Liver (tissue), 8 donors: ENCODE measurements at regions not wholly inside any gene's neighbourhood (a gene's known extent, or its start where the extent isn't known, plus 50 kb on each side); places are given as distances from the start of the nearest gene placed in this dataset.

Experiments used
- DNase-seq: peaks from one replicate; pipeline ENCODE4 v3.0.0-alpha.2; 2017; ENCODE audit warnings: low spot score
- H3K27ac ChIP-seq, 2 donors: one replicate each; pipeline ENCODE4 v1.7.0; 2013; ENCODE audit warnings: inconsistent platforms in 2 of 2, low read length in 2 of 2, control low read depth in 1 of 2, low read depth in 1 of 2, mild to moderate bottlenecking in 1 of 2
- H3K27me3 ChIP-seq, 4 donors: one replicate each; pipeline versions ENCODE4 v1.6.1 to v1.7.0; 2013; ENCODE audit warnings: low read length in 3 of 4, inconsistent platforms in 1 of 4, mild to moderate bottlenecking in 1 of 4, moderate library complexity in 1 of 4; ENCODE audit not compliant: control insufficient read depth in 4 of 4, insufficient read depth in 4 of 4
- H3K36me3 ChIP-seq, 4 donors: one replicate each; pipeline versions ENCODE4 v1.6.1 to v1.7.0; 2013; ENCODE audit warnings: low read length in 3 of 4, mild to moderate bottlenecking in 3 of 4, low read depth in 1 of 4, moderate library complexity in 1 of 4; ENCODE audit not compliant: control insufficient read depth in 4 of 4, insufficient read depth in 3 of 4
- H3K4me1 ChIP-seq, 4 donors: one replicate each; pipeline versions ENCODE4 v1.6.1 to v1.7.0; 2013; ENCODE audit warnings: low read length in 3 of 4, mild to moderate bottlenecking in 3 of 4, moderate library complexity in 1 of 4; ENCODE audit not compliant: control insufficient read depth in 4 of 4, insufficient read depth in 4 of 4
- H3K4me3 ChIP-seq, 3 donors: one replicate each; pipeline versions ENCODE4 v1.6.1 to v1.7.0; 2013; ENCODE audit warnings: low read length in 3 of 3, control low read depth in 1 of 3, low read depth in 1 of 3, mild to moderate bottlenecking in 1 of 3
- H3K9ac ChIP-seq, 2 donors: one replicate each; pipeline ENCODE4 v1.7.0; 2013; ENCODE audit warnings: low read length in 2 of 2, mild to moderate bottlenecking in 2 of 2, moderate library complexity in 2 of 2, control low read depth in 1 of 2, low read depth in 1 of 2
- H3K9me3 ChIP-seq, 4 donors: one replicate each; pipeline versions ENCODE4 v1.6.1 to v1.7.0; 2013; ENCODE audit warnings: low read length in 3 of 4; ENCODE audit not compliant: control insufficient read depth in 4 of 4
- EGR1 ChIP-seq, 2 donors: IDR thresholded peaks; 2 replicates each; pipeline ENCODE4 v1.6.1; 2016 to 2018; ENCODE audit warnings: antibody characterized with exemption in 2 of 2, low read depth in 2 of 2
- FOXA1 ChIP-seq: IDR thresholded peaks from 2 replicates; pipeline ENCODE4 v1.6.1; 2016; ENCODE audit warnings: antibody characterized with exemption
- FOXA2 ChIP-seq: IDR thresholded peaks from 2 replicates; pipeline ENCODE4 v1.6.1; 2016; ENCODE audit warnings: antibody characterized with exemption
- GABPA ChIP-seq, 2 donors: IDR thresholded peaks in 1 of 2; conservative IDR thresholded peaks in 1 of 2; 2 replicates each; pipeline ENCODE4 v1.6.1; 2016; ENCODE audit warnings: antibody characterized with exemption in 2 of 2, mild to moderate bottlenecking in 1 of 2, moderate library complexity in 1 of 2
- HNF4A ChIP-seq, 2 donors: conservative IDR thresholded peaks; 2 replicates each; pipeline ENCODE4 v1.6.1; 2016; ENCODE audit warnings: antibody characterized with exemption in 2 of 2, mild to moderate bottlenecking in 2 of 2
- HNF4G ChIP-seq: IDR thresholded peaks from 2 replicates; pipeline ENCODE4 v1.6.1; 2016; ENCODE audit warnings: antibody characterized with exemption
- JUND ChIP-seq, 2 donors: IDR thresholded peaks; 2 replicates each; pipeline ENCODE4 v1.6.1; 2016; ENCODE audit warnings: antibody characterized with exemption in 2 of 2
- NR2F2 ChIP-seq: IDR thresholded peaks from 2 replicates; pipeline ENCODE4 v1.6.1; 2016; ENCODE audit warnings: antibody characterized with exemption
- RAD21 ChIP-seq, 2 donors: IDR thresholded peaks; 2 replicates each; pipeline ENCODE4 v1.6.1; 2016; ENCODE audit warnings: antibody characterized with exemption in 2 of 2, mild to moderate bottlenecking in 2 of 2
- RXRA ChIP-seq, 2 donors: IDR thresholded peaks; 2 replicates each; pipeline ENCODE4 v1.6.1; 2017 to 2018; ENCODE audit warnings: antibody characterized with exemption in 2 of 2, mild to moderate bottlenecking in 1 of 2
- SP1 ChIP-seq: IDR thresholded peaks from 2 replicates; pipeline ENCODE4 v1.6.1; 2018; ENCODE audit warnings: antibody characterized with exemption, mild to moderate bottlenecking
- TAF1 ChIP-seq: conservative IDR thresholded peaks from 2 replicates; pipeline ENCODE4 v1.6.1; 2016; ENCODE audit warnings: antibody characterized with exemption, mild to moderate bottlenecking
- YY1 ChIP-seq: IDR thresholded peaks from 2 replicates; pipeline ENCODE4 v1.6.1; 2016; ENCODE audit warnings: antibody characterized with exemption, mild to moderate bottlenecking
- WGBS: extraction: QIAGEN DNeasy Blood & Tissue Kit; methylation state at CpG from one replicate; pipeline ENCODE4 v1.1.7; 2013; 5-methylcytosine and 5-hydroxymethylcytosine counted together
- TF ChIP-seq, protein P1 (sequence below): IDR thresholded peaks from 2 replicates; pipeline ENCODE4 v1.6.1; 2016; ENCODE audit warnings: antibody characterized with exemption
- TF ChIP-seq, protein P2 (sequence below): IDR thresholded peaks from 2 replicates; pipeline ENCODE4 v1.6.1; 2016; ENCODE audit warnings: antibody characterized with exemption, mild to moderate bottlenecking
- TF ChIP-seq, protein P3 (sequence below): IDR thresholded peaks from 2 replicates; pipeline ENCODE4 v1.6.1; 2016; ENCODE audit warnings: antibody characterized with exemption
- TF ChIP-seq, protein P4 (sequence below): IDR thresholded peaks from 2 replicates; pipeline ENCODE4 v1.6.1; 2016; ENCODE audit warnings: antibody characterized with exemption
- TF ChIP-seq, protein P5 (sequence below): fragments of 150-350 bp; IDR thresholded peaks from 2 replicates; pipeline ENCODE4 v1.5.1; 2017; ENCODE audit warnings: improper control_type of control experiment, low read depth, low read length; ENCODE audit not compliant: missing input control
- donor health status: healthy.
- donor health status: healthy.
- donor health status: healthy.
- donor health status: healthy.
- donor health status: healthy.

DNA sequence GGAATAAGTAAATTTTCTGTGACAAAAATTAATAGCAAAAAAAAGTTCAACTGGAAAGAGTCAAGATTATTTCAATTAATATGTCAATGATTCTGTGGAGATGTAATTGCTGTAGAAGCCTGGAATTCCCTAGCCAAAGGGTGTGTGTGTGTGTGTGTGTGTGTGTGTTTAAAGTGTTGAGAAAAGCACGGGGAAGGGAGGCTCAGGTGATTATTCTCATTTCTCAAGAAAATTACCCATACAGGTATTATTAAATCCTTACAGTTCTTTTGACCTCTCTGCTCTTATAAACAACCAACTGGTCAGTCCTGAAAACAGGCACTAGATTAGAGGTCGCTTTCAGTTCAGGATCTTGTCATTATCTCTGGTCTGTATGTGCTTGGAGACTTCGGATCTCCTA is 129.3 kb upstream of the SASH1 start:
- Histone ChIP-seq H3K4me3 (no peak overlapping the region), H3K36me3 (no peaks in the 10 kb centered on the region), H3K4me1 (peaks cover under 1 to 3% (median 1%) of the 10 kb centered on the region in 4 donors), H3K9ac (no peak overlapping the region), H3K9me3 (no peaks in the 10 kb centered on the region), H3K27me3 (no peaks in the 10 kb centered on the region), H3K27ac (no peak overlapping the region)
- WGBS, result 80% methylated on average over 3 of the region's 3 CpGs
- no peak for DNase-seq
- TF ChIP-seq, protein P1, sequence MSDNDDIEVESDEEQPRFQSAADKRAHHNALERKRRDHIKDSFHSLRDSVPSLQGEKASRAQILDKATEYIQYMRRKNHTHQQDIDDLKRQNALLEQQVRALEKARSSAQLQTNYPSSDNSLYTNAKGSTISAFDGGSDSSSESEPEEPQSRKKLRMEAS, result no peak
- TF ChIP-seq GABPA (IDR thresholded peaks at IDR 0.05 in 1 of 2, conservative IDR thresholded peaks at IDR 0.05 in 1 of 2), result no peak
- no peak for TF ChIP-seq JUND (IDR thresholded peaks at IDR 0.05)
- TF ChIP-seq NR2F2, result no peak

DNA sequence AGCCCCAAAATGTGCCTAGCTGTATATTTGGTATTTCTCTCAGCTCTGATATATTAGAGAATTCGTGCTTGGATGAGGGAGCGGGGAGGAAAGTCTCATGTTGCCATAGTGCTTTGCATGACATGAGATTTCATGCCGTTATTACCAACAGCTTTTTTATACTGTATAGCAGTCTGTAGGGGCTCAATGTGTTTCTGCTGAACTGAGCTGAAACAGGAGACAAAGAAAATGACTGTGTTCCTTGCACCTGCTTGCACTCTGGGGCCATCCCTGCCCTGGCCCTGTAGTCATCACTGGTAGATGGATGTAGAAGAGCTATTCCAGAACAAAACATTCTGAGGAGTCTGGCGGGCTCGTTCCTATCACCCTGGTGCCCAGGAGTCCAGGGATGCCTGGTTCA is 128.0 kb upstream of the SASH1 start:
- no peak overlapping the region for H3K27ac ChIP-seq
- H3K9me3 ChIP-seq, result no peaks in the 10 kb centered on the region
- no peak overlapping the region for H3K9ac ChIP-seq
- H3K36me3 ChIP-seq, result no peaks in the 10 kb centered on the region
- 94% methylated on average over 5 of the region's 5 CpGs for WGBS
- no peak for DNase-seq
- H3K4me1 ChIP-seq, result peaks cover 3 to 6% (median 5%) of the 10 kb centered on the region in 4 donors
- H3K4me3 ChIP-seq, result no peak overlapping the region
- TF ChIP-seq HNF4G (no peak), YY1 (no peak), RAD21 (IDR thresholded peaks at IDR 0.05) (no peak), SP1 (no peak), HNF4A (conservative IDR thresholded peaks at IDR 0.05) (no peak), TAF1 (no peak), RXRA (IDR thresholded peaks at IDR 0.05) (no peak), EGR1 (IDR thresholded peaks at IDR 0.05; ENCODE audit: low read depth in 2 of 2) (no peak), FOXA2 (no peak), NR2F2 (no peak), GABPA (IDR thresholded peaks at IDR 0.05 in 1 of 2, conservative IDR thresholded peaks at IDR 0.05 in 1 of 2) (no peak), JUND (IDR thresholded peaks at IDR 0.05) (no peak), FOXA1 (no peak)
- TF ChIP-seq, protein P2, sequence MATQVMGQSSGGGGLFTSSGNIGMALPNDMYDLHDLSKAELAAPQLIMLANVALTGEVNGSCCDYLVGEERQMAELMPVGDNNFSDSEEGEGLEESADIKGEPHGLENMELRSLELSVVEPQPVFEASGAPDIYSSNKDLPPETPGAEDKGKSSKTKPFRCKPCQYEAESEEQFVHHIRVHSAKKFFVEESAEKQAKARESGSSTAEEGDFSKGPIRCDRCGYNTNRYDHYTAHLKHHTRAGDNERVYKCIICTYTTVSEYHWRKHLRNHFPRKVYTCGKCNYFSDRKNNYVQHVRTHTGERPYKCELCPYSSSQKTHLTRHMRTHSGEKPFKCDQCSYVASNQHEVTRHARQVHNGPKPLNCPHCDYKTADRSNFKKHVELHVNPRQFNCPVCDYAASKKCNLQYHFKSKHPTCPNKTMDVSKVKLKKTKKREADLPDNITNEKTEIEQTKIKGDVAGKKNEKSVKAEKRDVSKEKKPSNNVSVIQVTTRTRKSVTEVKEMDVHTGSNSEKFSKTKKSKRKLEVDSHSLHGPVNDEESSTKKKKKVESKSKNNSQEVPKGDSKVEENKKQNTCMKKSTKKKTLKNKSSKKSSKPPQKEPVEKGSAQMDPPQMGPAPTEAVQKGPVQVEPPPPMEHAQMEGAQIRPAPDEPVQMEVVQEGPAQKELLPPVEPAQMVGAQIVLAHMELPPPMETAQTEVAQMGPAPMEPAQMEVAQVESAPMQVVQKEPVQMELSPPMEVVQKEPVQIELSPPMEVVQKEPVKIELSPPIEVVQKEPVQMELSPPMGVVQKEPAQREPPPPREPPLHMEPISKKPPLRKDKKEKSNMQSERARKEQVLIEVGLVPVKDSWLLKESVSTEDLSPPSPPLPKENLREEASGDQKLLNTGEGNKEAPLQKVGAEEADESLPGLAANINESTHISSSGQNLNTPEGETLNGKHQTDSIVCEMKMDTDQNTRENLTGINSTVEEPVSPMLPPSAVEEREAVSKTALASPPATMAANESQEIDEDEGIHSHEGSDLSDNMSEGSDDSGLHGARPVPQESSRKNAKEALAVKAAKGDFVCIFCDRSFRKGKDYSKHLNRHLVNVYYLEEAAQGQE, result no peak
- TF ChIP-seq, protein P1, result no peak
- TF ChIP-seq, protein P3, sequence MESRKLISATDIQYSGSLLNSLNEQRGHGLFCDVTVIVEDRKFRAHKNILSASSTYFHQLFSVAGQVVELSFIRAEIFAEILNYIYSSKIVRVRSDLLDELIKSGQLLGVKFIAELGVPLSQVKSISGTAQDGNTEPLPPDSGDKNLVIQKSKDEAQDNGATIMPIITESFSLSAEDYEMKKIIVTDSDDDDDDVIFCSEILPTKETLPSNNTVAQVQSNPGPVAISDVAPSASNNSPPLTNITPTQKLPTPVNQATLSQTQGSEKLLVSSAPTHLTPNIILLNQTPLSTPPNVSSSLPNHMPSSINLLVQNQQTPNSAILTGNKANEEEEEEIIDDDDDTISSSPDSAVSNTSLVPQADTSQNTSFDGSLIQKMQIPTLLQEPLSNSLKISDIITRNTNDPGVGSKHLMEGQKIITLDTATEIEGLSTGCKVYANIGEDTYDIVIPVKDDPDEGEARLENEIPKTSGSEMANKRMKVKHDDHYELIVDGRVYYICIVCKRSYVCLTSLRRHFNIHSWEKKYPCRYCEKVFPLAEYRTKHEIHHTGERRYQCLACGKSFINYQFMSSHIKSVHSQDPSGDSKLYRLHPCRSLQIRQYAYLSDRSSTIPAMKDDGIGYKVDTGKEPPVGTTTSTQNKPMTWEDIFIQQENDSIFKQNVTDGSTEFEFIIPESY, result no peak
- TF ChIP-seq, protein P4, sequence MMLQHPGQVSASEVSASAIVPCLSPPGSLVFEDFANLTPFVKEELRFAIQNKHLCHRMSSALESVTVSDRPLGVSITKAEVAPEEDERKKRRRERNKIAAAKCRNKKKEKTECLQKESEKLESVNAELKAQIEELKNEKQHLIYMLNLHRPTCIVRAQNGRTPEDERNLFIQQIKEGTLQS, result no peak
- TF ChIP-seq, protein P5, sequence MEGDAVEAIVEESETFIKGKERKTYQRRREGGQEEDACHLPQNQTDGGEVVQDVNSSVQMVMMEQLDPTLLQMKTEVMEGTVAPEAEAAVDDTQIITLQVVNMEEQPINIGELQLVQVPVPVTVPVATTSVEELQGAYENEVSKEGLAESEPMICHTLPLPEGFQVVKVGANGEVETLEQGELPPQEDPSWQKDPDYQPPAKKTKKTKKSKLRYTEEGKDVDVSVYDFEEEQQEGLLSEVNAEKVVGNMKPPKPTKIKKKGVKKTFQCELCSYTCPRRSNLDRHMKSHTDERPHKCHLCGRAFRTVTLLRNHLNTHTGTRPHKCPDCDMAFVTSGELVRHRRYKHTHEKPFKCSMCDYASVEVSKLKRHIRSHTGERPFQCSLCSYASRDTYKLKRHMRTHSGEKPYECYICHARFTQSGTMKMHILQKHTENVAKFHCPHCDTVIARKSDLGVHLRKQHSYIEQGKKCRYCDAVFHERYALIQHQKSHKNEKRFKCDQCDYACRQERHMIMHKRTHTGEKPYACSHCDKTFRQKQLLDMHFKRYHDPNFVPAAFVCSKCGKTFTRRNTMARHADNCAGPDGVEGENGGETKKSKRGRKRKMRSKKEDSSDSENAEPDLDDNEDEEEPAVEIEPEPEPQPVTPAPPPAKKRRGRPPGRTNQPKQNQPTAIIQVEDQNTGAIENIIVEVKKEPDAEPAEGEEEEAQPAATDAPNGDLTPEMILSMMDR, result no peak
- no peaks in the 10 kb centered on the region for H3K27me3 ChIP-seq
